GM12891 (cell line): ENCODE measurements at regions not wholly inside any gene's neighbourhood (a gene's known extent, or its start where the extent isn't known, plus 50 kb on each side); places are given as distances from the start of the nearest gene placed in this dataset.

Experiments used
- DNase-seq: peaks from one replicate; pipeline ENCODE4 v3.0.0; 2011; ENCODE audit warnings: low spot score; ENCODE audit not compliant: insufficient read length
- FAIRE-seq: peaks from 2 replicates; lab custom pipeline; 2011; peaks lifted over from hg19 to GRCh38; lab: Jason Lieb, UNC
- PAX5 ChIP-seq: IDR thresholded peaks from 2 replicates; pipeline ENCODE4 v1.6.1; 2011; ENCODE audit warnings: low read length, moderate library complexity, mild to moderate bottlenecking; ENCODE audit not compliant: insufficient read depth, severe bottlenecking
- POLR2A ChIP-seq: IDR thresholded peaks from 2 replicates; pipeline ENCODE4 v1.6.1; 2011; ENCODE audit warnings: low read depth, low read length, control low read depth
- POLR2AphosphoS5 ChIP-seq: IDR thresholded peaks from 2 replicates; pipeline ENCODE4 v1.6.1; 2011; ENCODE audit warnings: low read depth, low read length, control low read depth
- POU2F2 ChIP-seq: IDR thresholded peaks from 2 replicates; pipeline ENCODE4 v1.6.1; 2011; ENCODE audit warnings: low read depth, mild to moderate bottlenecking, control low read depth, low read length, moderate library complexity
- SPI1 ChIP-seq: IDR thresholded peaks from 2 replicates; pipeline ENCODE4 v1.6.1; 2011; ENCODE audit warnings: low read depth, low read length, control low read depth
- TAF1 ChIP-seq: IDR thresholded peaks from 2 replicates; pipeline ENCODE4 v1.6.1; 2011; ENCODE audit warnings: low read depth, low read length, control low read depth

DNA sequence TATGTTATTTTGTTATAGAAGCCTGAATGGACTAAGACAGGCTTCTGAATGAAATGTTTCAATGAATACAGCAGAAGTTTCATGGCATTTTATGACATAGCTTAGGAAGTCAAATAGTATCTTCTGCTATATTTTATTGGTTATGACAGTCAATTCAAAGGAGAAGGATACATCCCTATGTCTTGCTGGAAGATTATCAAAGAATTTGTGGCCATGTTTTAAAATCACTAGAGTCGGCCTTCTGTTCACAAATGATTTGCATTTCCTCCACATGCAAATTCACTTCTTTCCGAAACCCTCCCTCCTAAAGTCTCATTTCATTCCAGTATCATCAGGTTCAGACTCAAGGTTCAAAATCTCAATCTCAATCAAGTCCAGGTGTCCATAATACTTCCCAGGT is 679.2 kb upstream of the ADAMTS5 start:
- FAIRE-seq (no peak), DNase-seq (no peak)
- TF ChIP-seq TAF1 (no peak), SPI1 (no peak), POLR2AphosphoS5 (no peak), PAX5 (no peak), POLR2A (no peak), POU2F2 (no peak)

- no peak for TF ChIP-seq POU2F2
- TF ChIP-seq PAX5 = no peak
- TF ChIP-seq POLR2A = no peak
- TF ChIP-seq TAF1 = no peak
- TF ChIP-seq SPI1 = no peak
- no peak for TF ChIP-seq POLR2AphosphoS5
- FAIRE-seq = no peak
- no peak for DNase-seq
Measured at GRCh38 chr21:27645285-27645684, 678.4 kb upstream of the ADAMTS5 start.

DNA sequence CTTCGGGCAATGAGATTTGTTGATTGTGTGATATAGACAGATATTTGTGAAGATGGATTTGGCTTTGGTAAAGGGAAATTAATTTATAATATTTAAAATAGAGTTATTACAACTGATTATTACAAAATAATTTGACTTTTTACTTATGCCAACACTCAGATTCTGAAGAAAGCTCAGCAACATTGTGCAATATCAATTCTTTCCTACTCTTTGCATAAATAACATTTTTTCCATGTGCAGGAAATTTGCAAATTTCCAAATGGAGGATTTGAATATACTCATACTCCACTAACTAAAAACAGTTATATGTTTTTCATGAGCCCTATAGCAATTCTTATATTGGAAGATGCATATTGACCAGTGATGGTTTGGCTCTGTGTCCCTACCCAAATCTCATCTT is 676.4 kb upstream of the ADAMTS5 start:
- TF ChIP-seq TAF1 = no peak
- no peak for TF ChIP-seq PAX5
- TF ChIP-seq POLR2AphosphoS5 = no peak
- TF ChIP-seq POU2F2 = no peak
- no peak for TF ChIP-seq POLR2A
- no peak for TF ChIP-seq SPI1
- FAIRE-seq (no peak), DNase-seq (no peak)

GRCh38 chr21:27639286-27639685 is 672.4 kb upstream of the ADAMTS5 start:
- DNase-seq = no peak
- no peak for FAIRE-seq
- no peak for TF ChIP-seq POU2F2
- TF ChIP-seq TAF1 = no peak
- TF ChIP-seq POLR2A = no peak
- TF ChIP-seq PAX5 = no peak
- TF ChIP-seq POLR2AphosphoS5 = no peak
- TF ChIP-seq SPI1 = no peak

DNA sequence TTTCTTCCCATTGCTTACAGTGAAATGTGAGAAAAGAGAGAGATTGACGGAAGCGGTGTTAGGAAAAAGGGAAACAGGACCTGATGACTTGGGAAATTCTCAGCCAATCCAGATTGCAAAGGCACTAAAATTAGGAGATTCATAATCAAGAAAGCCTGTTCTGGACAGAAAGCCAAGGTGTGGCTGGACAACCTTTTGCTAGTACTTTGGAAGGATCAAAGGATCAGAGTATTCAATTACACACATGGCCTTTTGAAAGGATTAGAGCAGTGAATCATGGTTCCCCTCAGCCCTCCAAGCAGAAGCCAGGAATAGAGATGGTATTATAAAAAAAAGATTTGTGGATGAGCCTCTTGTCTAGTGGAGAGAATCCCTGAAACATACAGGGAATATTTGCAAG is 669.8 kb upstream of the ADAMTS5 start:
- DNase-seq (no peak), FAIRE-seq (no peak)
- no peak for TF ChIP-seq PAX5
- TF ChIP-seq POLR2AphosphoS5 = no peak
- TF ChIP-seq POU2F2 = no peak
- no peak for TF ChIP-seq SPI1
- no peak for TF ChIP-seq TAF1
- TF ChIP-seq POLR2A = no peak

- no peak for DNase-seq
- FAIRE-seq = no peak
- TF ChIP-seq POU2F2 (no peak), PAX5 (no peak), POLR2A (no peak), SPI1 (no peak), POLR2AphosphoS5 (no peak)
Measured at GRCh38 chr21:27633631-27634030, 666.7 kb upstream of the ADAMTS5 start.

DNA sequence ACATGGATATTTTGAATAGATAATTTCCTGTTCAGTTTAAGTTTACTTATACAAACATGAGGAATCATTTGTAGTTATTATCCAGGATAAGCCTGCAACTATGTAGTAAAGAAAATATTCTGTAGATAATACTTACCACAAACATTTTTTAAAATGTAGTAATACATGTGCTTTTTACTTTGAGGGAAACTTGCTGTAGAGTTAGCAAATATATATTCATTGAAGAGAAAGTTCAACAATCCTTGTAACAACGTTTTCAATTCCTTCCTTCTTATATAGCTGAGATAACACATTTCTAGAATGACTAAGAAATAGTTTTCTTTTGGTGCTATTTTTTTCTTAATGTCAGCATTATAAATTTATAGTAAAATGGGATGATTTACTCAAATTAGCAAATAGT is 664.6 kb upstream of the ADAMTS5 start:
- DNase-seq = no peak
- TF ChIP-seq TAF1 (no peak), POLR2AphosphoS5 (no peak), POLR2A (no peak), POU2F2 (no peak), SPI1 (no peak), PAX5 (no peak)
- no peak for FAIRE-seq

- FAIRE-seq (no peak), DNase-seq (no peak)
- TF ChIP-seq PAX5 (no peak), POU2F2 (no peak), SPI1 (no peak), POLR2AphosphoS5 (no peak), TAF1 (no peak), POLR2A (no peak)
Measured at GRCh38 chr21:27622631-27623030, 655.7 kb upstream of the ADAMTS5 start.

DNA sequence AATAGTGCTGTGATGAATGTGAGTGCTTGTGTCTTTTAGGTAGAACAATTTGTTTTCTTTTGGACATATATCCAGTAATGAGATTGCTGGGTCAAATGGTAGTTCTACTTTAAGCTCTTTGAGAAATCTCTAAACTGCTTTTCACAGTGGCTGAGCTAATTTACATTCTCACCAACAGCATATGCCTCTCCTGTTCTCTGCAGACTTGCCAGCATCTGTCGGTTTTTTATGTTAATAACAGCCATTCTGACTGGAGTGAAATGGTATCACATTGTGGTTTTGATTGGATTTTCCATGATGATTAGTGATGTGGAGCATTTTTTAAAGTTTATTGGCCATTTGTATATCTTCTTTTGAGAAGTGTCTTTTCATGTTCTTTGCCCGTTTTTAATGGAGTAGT is 647.3 kb upstream of the ADAMTS5 start:
- FAIRE-seq (no peak), DNase-seq (no peak)
- TF ChIP-seq POLR2A (no peak), POU2F2 (no peak), SPI1 (no peak), PAX5 (no peak)

GRCh38 chr21:27606422-27606821 is 639.5 kb upstream of the ADAMTS5 start:
- no peak for TF ChIP-seq PAX5
- TF ChIP-seq POLR2AphosphoS5 = no peak
- no peak for TF ChIP-seq POLR2A
- TF ChIP-seq TAF1 = no peak
- no peak for TF ChIP-seq SPI1
- TF ChIP-seq POU2F2 = no peak
- DNase-seq = no peak
- no peak for FAIRE-seq

GRCh38 chr21:27596196-27596595 is 629.3 kb upstream of the ADAMTS5 start:
- FAIRE-seq = no peak
- TF ChIP-seq PAX5 (no peak), POLR2A (no peak), POU2F2 (no peak), POLR2AphosphoS5 (no peak), SPI1 (no peak), TAF1 (no peak)

More at GRCh38 chr21:27596196-27596595, 629.3 kb upstream of the ADAMTS5 start:
- DNase-seq = no peak
